ENCODE measurements at regions not wholly inside any gene's neighbourhood (a gene's known extent, or its start where the extent isn't known, plus 50 kb on each side); places are given as distances from the start of the nearest gene placed in this dataset.

GRCh38 chr2:53549497-53549896, 218.1 kb upstream of the CHAC2 start:
- no peaks in the 10 kb centered on the region for H3K36me3 Mint-ChIP-seq (ENCODE audit: low read depth)
- H3K4me1 Mint-ChIP-seq: no peaks in the 10 kb centered on the region
- peaks cover 3% of the 10 kb centered on the region for H3K27me3 Mint-ChIP-seq (ENCODE audit: low read depth, poor library complexity)
- H3K27ac Mint-ChIP-seq: no peak overlapping the region
- peaks cover 12% of the 10 kb centered on the region for H3K9me3 Mint-ChIP-seq
- no peak for DNase-seq
- TF ChIP-seq CTCF (IDR thresholded peaks at IDR 0.05): no peak
- no peak overlapping the region for H3K4me3 Mint-ChIP-seq

DNA sequence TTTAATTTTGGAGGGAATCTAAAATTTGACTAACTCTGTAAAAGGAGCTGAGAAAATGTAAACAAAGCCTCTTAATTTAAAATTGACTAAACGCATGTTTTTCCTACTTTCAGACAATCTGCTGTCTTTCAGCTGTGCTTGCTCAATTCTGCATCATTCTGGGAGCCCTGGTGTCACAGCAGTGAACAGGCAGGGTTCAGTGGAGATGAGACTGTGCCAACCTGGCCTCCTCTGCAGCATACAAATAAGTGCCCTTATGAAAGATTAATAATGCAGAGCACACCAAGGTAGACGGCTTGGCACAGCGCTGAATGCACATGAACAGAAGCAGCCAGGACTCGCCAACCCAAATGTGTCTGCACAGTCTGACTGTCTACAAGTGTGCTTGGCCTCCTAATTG, 222.0 kb upstream of the CHAC2 start:
- no peak overlapping the region for H3K4me3 Mint-ChIP-seq
- no peak overlapping the region for H3K27ac Mint-ChIP-seq
- peaks cover 3% of the 10 kb centered on the region for H3K27me3 Mint-ChIP-seq (ENCODE audit: low read depth, poor library complexity)
- peaks cover 5% of the 10 kb centered on the region for H3K36me3 Mint-ChIP-seq (ENCODE audit: low read depth)
- no peak for DNase-seq
- peaks cover 16% of the 10 kb centered on the region for H3K9me3 Mint-ChIP-seq
- H3K4me1 Mint-ChIP-seq: no peaks in the 10 kb centered on the region
- TF ChIP-seq CTCF (IDR thresholded peaks at IDR 0.05): no peak

- H3K4me3 Mint-ChIP-seq: no peak overlapping the region
- H3K27me3 Mint-ChIP-seq (ENCODE audit: low read depth, poor library complexity): peaks cover 3% of the 10 kb centered on the region
- H3K27ac Mint-ChIP-seq: no peak overlapping the region
- no peak for DNase-seq
- peaks cover 21% of the 10 kb centered on the region for H3K9me3 Mint-ChIP-seq
- no peak for TF ChIP-seq CTCF (IDR thresholded peaks at IDR 0.05)
- no peaks in the 10 kb centered on the region for H3K4me1 Mint-ChIP-seq
- H3K36me3 Mint-ChIP-seq (ENCODE audit: low read depth): peaks cover 5% of the 10 kb centered on the region
Observed at GRCh38 chr2:53544871-53545558, 222.6 kb upstream of the CHAC2 start.

- Mint-ChIP-seq H3K9me3 (peaks cover 21% of the 10 kb centered on the region), H3K4me3 (no peak overlapping the region), H3K27me3 (ENCODE audit: low read depth, poor library complexity) (peaks cover 3% of the 10 kb centered on the region), H3K27ac (no peak overlapping the region), H3K36me3 (ENCODE audit: low read depth) (peaks cover 5% of the 10 kb centered on the region), H3K4me1 (no peaks in the 10 kb centered on the region)
- no peak for DNase-seq
- TF ChIP-seq CTCF (IDR thresholded peaks at IDR 0.05): no peak
Observed at GRCh38 chr2:53543083-53543482, 224.5 kb upstream of the CHAC2 start.

GRCh38 chr2:53536583-53537361, 230.8 kb upstream of the CHAC2 start:
- H3K4me1 Mint-ChIP-seq: no peaks in the 10 kb centered on the region
- no peaks in the 10 kb centered on the region for H3K27me3 Mint-ChIP-seq (ENCODE audit: low read depth, poor library complexity)
- no peak overlapping the region for H3K4me3 Mint-ChIP-seq
- no peak overlapping the region for H3K27ac Mint-ChIP-seq
- peaks cover 18% of the 10 kb centered on the region for H3K9me3 Mint-ChIP-seq
- DNase-seq: no peak
- TF ChIP-seq CTCF (IDR thresholded peaks at IDR 0.05): no peak
- H3K36me3 Mint-ChIP-seq (ENCODE audit: low read depth): peaks cover 5% of the 10 kb centered on the region
